GM12878 (cell line): ENCODE measurements at regions not wholly inside any gene's neighbourhood (a gene's known extent, or its start where the extent isn't known, plus 50 kb on each side); places are given as distances from the start of the nearest gene placed in this dataset.

Source experiments
- ATAC-seq: fragments of 200-7000 bp; cut with Tn5 transposase; 3 replicates; pipeline ENCODE4 v1.9.1; 2020; ENCODE audit warnings: mild to moderate bottlenecking, moderate library complexity
- BruUV-seq: library from RNA; stranded (reverse); fragments of 400-500 nt; replicated peaks from 2 replicates; lab custom pipeline; 2021; lab: Mats Ljungman, UMichigan
- CTCF ChIA-PET: fragments of 300-600 bp; sonication (Branson Sonifier 250); formaldehyde crosslinking; extraction: SDS; loops from one replicate; lab custom pipeline; 2021; ENCODE audit warnings: inconsistent platforms; lab: Yijun Ruan, JAX
- POLR2A ChIA-PET: fragments of 350-600 bp; formaldehyde crosslinking; extraction: SDS; loops from one replicate; lab custom pipeline; 2021; ENCODE audit warnings: inconsistent platforms; lab: Charles Lee
- RAD21 ChIA-PET: fragments of 300-600 bp; sonication (Branson Sonifier 250); formaldehyde crosslinking; loops from one replicate; lab custom pipeline; 2023; ENCODE audit warnings: antibody characterized with exemption; ENCODE audit not compliant: unreplicated experiment; lab: Charles Lee
- SMC1A ChIA-PET: fragments of 300-600 bp; sonication (Branson Sonifier 250); formaldehyde crosslinking; loops from one replicate; lab custom pipeline; 2023; ENCODE audit not compliant: unreplicated experiment, uncharacterized antibody; lab: Charles Lee
- DNase-seq: peaks from one replicate; pipeline ENCODE4 v3.0.0-alpha.2; 2011; ENCODE audit warnings: low read depth, low spot score
- FAIRE-seq: peaks from 3 replicates; lab custom pipeline; 2011; peaks lifted over from hg19 to GRCh38; lab: Jason Lieb, UNC
- H2AFZ ChIP-seq: 2 replicates; pipeline ENCODE4 v1.6.0; 2011; ENCODE audit warnings: low read depth, low read length, control low read depth; ENCODE audit not compliant: control insufficient read depth
- H3K27ac ChIP-seq: 2 replicates; pipeline ENCODE4 v1.5.1; 2011; ENCODE audit warnings: control low read depth; ENCODE audit not compliant: control insufficient read depth, insufficient read depth
- H3K27me3 ChIP-seq, 2 experiments: replicated peaks in 1 of 2; 2 replicates each; pipeline versions ENCODE4 v1.6.0 to v1.6.1; 2011; ENCODE audit warnings: low read length in 1 of 2; ENCODE audit not compliant: control insufficient read depth in 2 of 2, insufficient read depth in 2 of 2
- H3K36me3 ChIP-seq, 2 experiments: 2 replicates each; pipeline ENCODE4 v1.5.1; 2011; ENCODE audit warnings: low read length in 1 of 2; ENCODE audit not compliant: control insufficient read depth in 2 of 2, insufficient read depth in 2 of 2
- H3K4me1 ChIP-seq: 2 replicates; pipeline ENCODE4 v1.6.1; 2011; ENCODE audit warnings: mild to moderate bottlenecking, low read length, moderate library complexity, mixed read lengths; ENCODE audit not compliant: control insufficient read depth, insufficient read depth
- H3K4me2 ChIP-seq: 2 replicates; pipeline ENCODE4 v1.6.0; 2011; ENCODE audit warnings: control low read depth; ENCODE audit not compliant: control insufficient read depth, insufficient read depth
- H3K4me3 ChIP-seq: fragments of 200-600 bp; sonication (generic); 2 replicates; pipeline ENCODE4 v1.5.1; 2016
- H3K79me2 ChIP-seq: 2 replicates; pipeline ENCODE4 v1.6.0; 2011; ENCODE audit warnings: low read length; ENCODE audit not compliant: control insufficient read depth, insufficient read depth
- H3K9ac ChIP-seq: 2 replicates; pipeline ENCODE4 v1.8.0; 2011; ENCODE audit warnings: low read length, control low read depth, mixed read lengths; ENCODE audit not compliant: control insufficient read depth, insufficient read depth
- H3K9me3 ChIP-seq: replicated peaks from 3 replicates; pipeline ENCODE4 v1.5.1; 2011; ENCODE audit warnings: mild to moderate bottlenecking, low read length; ENCODE audit not compliant: control insufficient read depth, insufficient read depth
- H4K20me1 ChIP-seq: 2 replicates; pipeline ENCODE4 v1.6.0; 2011; ENCODE audit not compliant: control insufficient read depth, insufficient read depth
- CBFB ChIP-seq: IDR thresholded peaks from 2 replicates; pipeline ENCODE4 v1.6.1; 2016; ENCODE audit warnings: antibody characterized with exemption, low read depth
- ESRRA ChIP-seq: IDR thresholded peaks from 2 replicates; pipeline ENCODE4 v1.6.1; 2012; ENCODE audit warnings: mild to moderate bottlenecking, low read length, improper control_type of control experiment
- HDAC2 ChIP-seq: fragments of 200-600 bp; sonication (generic); IDR thresholded peaks from 2 replicates; pipeline ENCODE4 v1.6.1; 2017
- NFIC ChIP-seq: IDR thresholded peaks from 2 replicates; pipeline ENCODE4 v1.6.1; 2012; ENCODE audit warnings: low read depth, mild to moderate bottlenecking, inconsistent platforms, low read length, moderate library complexity
- PAX8 ChIP-seq: fragments of 450-650 bp; IDR thresholded peaks from 2 replicates; pipeline ENCODE4 v1.6.1; 2017; ENCODE audit warnings: mild to moderate bottlenecking, moderate library complexity
- POLR2A ChIP-seq: IDR thresholded peaks from 2 replicates; pipeline ENCODE4 v1.6.1; 2011; ENCODE audit warnings: low read depth, mild to moderate bottlenecking, low read length
- TBL1XR1 ChIP-seq: IDR thresholded peaks from 2 replicates; pipeline ENCODE4 v1.6.1; 2012; ENCODE audit warnings: low read depth, low read length, improper control_type of control experiment
- WRNIP1 ChIP-seq: IDR thresholded peaks from 2 replicates; pipeline ENCODE4 v1.6.1; 2011; ENCODE audit warnings: low read depth, low read length, improper control_type of control experiment, borderline replicate concordance
- ZBTB33 ChIP-seq: fragments of 450-650 bp; IDR thresholded peaks from 2 replicates; pipeline ENCODE4 v1.6.1; 2017; ENCODE audit warnings: mild to moderate bottlenecking
- ZNF384 ChIP-seq: IDR thresholded peaks from 2 replicates; pipeline ENCODE4 v1.6.1; 2012; ENCODE audit warnings: low read depth, mild to moderate bottlenecking, low read length, improper control_type of control experiment, borderline replicate concordance
- WGBS: methylation state at CpG from one replicate; pipeline ENCODE4 v1.1.6; 2016; ENCODE audit warnings: low lambda C conversion rate; ENCODE audit not compliant: insufficient replicate concordance, insufficient coverage; ENCODE audit errors: missing lambda C conversion rate; 5-methylcytosine and 5-hydroxymethylcytosine counted together
- in situ Hi-C: fragments of 300-500 bp; cut with MboI; formaldehyde crosslinking; loops from 9 replicates; pipeline ENCODE4 v1.14.3; 2018; ENCODE audit warnings: mixed read lengths
- intact Hi-C: fragments of 100-400 bp; cut with micrococcal nuclease; formaldehyde crosslinking; loops from one replicate; pipeline ENCODE4 v1.14.2; 2022; ENCODE audit not compliant: unreplicated experiment
- TF ChIP-seq, protein P1 (sequence below): fragments of 450-650 bp; IDR thresholded peaks from 2 replicates; pipeline ENCODE4 v1.6.1; 2017; ENCODE audit warnings: mild to moderate bottlenecking, low read depth, inconsistent platforms; ENCODE audit not compliant: poor library complexity, severe bottlenecking
- TF ChIP-seq, protein P2 (sequence below): fragments of 450-650 bp; IDR thresholded peaks from 2 replicates; pipeline ENCODE4 v1.6.1; 2017; ENCODE audit warnings: antibody characterized with exemption, mild to moderate bottlenecking, moderate library complexity

- SMC1A ChIA-PET: no interaction called here
- H3K4me3 ChIP-seq: no peak overlapping the region
- no peak overlapping the region for H3K27ac ChIP-seq
- no peaks in the 10 kb centered on the region; the same call in 1 of the 2 replicates for H3K4me1 ChIP-seq
- DNase-seq (no peak), ATAC-seq (no peak), FAIRE-seq (no peak)
- in situ Hi-C loops (no loop called here), intact Hi-C loops (no loop called here)
- no peak overlapping the region for H2AFZ ChIP-seq
- no peaks in the 10 kb centered on the region for H4K20me1 ChIP-seq
- no peaks in the 10 kb centered on the region; the same call in 2 of the 3 replicates for H3K9me3 ChIP-seq
- no peaks in the 10 kb centered on the region for H3K79me2 ChIP-seq
- H3K4me2 ChIP-seq: no peak overlapping the region
- 3% methylated on average over 3 of the region's 4 CpGs for WGBS
- POLR2A ChIA-PET: no interaction called here
- H3K36me3 ChIP-seq: no peaks in the 10 kb centered on the region
- CTCF ChIA-PET: no interaction called here
- H3K9ac ChIP-seq: no peak overlapping the region
- BruUV-seq: no TSS peak
- H3K27me3 ChIP-seq: peaks cover 0 to 5% of the 10 kb centered on the region in 2 experiments; a peak in 3 of 4 replicates
- TF ChIP-seq TBL1XR1 (no peak), ESRRA (no peak), WRNIP1 (no peak), POLR2A (no peak), ZNF384 (no peak)
- RAD21 ChIA-PET: no interaction called here
Observed at GRCh38 chr4:24655971-24656370, 71.6 kb upstream of the DHX15 start.

DNA sequence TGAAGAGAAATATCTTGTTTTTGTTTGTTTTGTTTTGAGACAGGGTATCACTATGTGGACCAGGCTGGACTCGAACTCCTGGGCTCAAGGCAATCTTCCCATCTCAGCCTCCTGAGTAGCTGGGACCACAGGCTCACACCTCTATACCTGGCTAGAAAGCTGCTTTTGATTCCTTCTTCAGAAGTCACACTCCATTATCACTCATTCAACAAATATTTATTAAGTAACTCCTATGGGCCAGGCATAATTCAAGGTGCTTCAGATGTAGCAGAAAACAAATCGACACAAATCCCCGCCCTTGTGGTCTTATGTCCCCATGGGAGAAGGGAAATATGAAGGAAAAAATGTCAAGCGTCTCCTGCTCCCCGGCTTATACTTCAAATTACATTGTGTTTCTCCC, 72.6 kb upstream of the DHX15 start:
- 57% methylated on average over 5 of the region's 5 CpGs for WGBS
- ChIA-PET SMC1A (no interaction called here), POLR2A (no interaction called here), RAD21 (no interaction called here), CTCF (no interaction called here)
- Histone ChIP-seq H3K4me1 (no peaks in the 10 kb centered on the region; the same call in 1 of the 2 replicates), H4K20me1 (no peaks in the 10 kb centered on the region), H3K9me3 (no peaks in the 10 kb centered on the region; the same call in 2 of the 3 replicates), H3K4me2 (no peak overlapping the region), H3K79me2 (no peaks in the 10 kb centered on the region), H3K36me3 (no peaks in the 10 kb centered on the region), H3K9ac (no peak overlapping the region), H3K4me3 (no peak overlapping the region), H3K27ac (no peak overlapping the region), H2AFZ (no peak overlapping the region), H3K27me3 (peaks cover 0 to 4% of the 10 kb centered on the region in 2 experiments; a peak in 2 of 4 replicates)
- DNase-seq: no peak
- no TSS peak for BruUV-seq
- no peak for FAIRE-seq
- no peak for ATAC-seq
- in situ Hi-C loops (no loop called here), intact Hi-C loops (no loop called here)
- TF ChIP-seq NFIC (no peak), CBFB (no peak), PAX8 (no peak), HDAC2 (no peak), ZBTB33 (no peak)
- TF ChIP-seq, protein P1, sequence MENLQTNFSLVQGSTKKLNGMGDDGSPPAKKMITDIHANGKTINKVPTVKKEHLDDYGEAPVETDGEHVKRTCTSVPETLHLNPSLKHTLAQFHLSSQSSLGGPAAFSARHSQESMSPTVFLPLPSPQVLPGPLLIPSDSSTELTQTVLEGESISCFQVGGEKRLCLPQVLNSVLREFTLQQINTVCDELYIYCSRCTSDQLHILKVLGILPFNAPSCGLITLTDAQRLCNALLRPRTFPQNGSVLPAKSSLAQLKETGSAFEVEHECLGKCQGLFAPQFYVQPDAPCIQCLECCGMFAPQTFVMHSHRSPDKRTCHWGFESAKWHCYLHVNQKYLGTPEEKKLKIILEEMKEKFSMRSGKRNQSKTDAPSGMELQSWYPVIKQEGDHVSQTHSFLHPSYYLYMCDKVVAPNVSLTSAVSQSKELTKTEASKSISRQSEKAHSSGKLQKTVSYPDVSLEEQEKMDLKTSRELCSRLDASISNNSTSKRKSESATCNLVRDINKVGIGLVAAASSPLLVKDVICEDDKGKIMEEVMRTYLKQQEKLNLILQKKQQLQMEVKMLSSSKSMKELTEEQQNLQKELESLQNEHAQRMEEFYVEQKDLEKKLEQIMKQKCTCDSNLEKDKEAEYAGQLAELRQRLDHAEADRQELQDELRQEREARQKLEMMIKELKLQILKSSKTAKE: no peak
- TF ChIP-seq, protein P2, sequence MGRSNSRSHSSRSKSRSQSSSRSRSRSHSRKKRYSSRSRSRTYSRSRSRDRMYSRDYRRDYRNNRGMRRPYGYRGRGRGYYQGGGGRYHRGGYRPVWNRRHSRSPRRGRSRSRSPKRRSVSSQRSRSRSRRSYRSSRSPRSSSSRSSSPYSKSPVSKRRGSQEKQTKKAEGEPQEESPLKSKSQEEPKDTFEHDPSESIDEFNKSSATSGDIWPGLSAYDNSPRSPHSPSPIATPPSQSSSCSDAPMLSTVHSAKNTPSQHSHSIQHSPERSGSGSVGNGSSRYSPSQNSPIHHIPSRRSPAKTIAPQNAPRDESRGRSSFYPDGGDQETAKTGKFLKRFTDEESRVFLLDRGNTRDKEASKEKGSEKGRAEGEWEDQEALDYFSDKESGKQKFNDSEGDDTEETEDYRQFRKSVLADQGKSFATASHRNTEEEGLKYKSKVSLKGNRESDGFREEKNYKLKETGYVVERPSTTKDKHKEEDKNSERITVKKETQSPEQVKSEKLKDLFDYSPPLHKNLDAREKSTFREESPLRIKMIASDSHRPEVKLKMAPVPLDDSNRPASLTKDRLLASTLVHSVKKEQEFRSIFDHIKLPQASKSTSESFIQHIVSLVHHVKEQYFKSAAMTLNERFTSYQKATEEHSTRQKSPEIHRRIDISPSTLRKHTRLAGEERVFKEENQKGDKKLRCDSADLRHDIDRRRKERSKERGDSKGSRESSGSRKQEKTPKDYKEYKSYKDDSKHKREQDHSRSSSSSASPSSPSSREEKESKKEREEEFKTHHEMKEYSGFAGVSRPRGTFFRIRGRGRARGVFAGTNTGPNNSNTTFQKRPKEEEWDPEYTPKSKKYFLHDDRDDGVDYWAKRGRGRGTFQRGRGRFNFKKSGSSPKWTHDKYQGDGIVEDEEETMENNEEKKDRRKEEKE: no peak
